SU-DHL-6 (cell line): ENCODE measurements at regions not wholly inside any gene's neighbourhood (a gene's known extent, or its start where the extent isn't known, plus 50 kb on each side); places are given as distances from the start of the nearest gene placed in this dataset.

Source experiments
- H2AFZ ChIP-seq: fragments of 200-600 bp; sonication (generic); 2 replicates; pipeline ENCODE4 v1.6.1; 2014; ENCODE audit warnings: low read depth, mild to moderate bottlenecking, moderate library complexity, mixed read lengths, antibody characterized with exemption, low read length; ENCODE audit not compliant: severe bottlenecking
- H3F3A ChIP-seq: fragments of 200-600 bp; shearing (Covaris generic); 2 replicates; pipeline ENCODE4 v1.6.0; 2016; ENCODE audit warnings: antibody characterized with exemption, mild to moderate bottlenecking; ENCODE audit not compliant: insufficient read depth
- H3K27ac ChIP-seq: fragments of 200-600 bp; sonication (generic); 2 replicates; pipeline ENCODE4 v1.5.1; 2016; ENCODE audit warnings: low read depth, mild to moderate bottlenecking, low read length, moderate library complexity, mixed read lengths
- H3K27me3 ChIP-seq: fragments of 200-600 bp; sonication (generic), shearing (Covaris generic); 2 replicates; pipeline ENCODE4 v1.6.0; 2014; ENCODE audit warnings: mild to moderate bottlenecking, low read length
- H3K36me3 ChIP-seq: fragments of 200-600 bp; sonication (generic); 2 replicates; pipeline ENCODE4 v1.6.1; 2014; ENCODE audit warnings: mild to moderate bottlenecking, low read length, mixed read lengths
- H3K4me2 ChIP-seq: fragments of 300-600, 200-600 bp; shearing (Covaris generic), sonication (generic); 2 replicates; pipeline ENCODE4 v1.6.0; 2014; ENCODE audit warnings: low read length, low read depth, mild to moderate bottlenecking; ENCODE audit not compliant: poor library complexity, severe bottlenecking
- H3K4me3 ChIP-seq: fragments of 200-600 bp; sonication (generic); 2 replicates; pipeline ENCODE4 v1.5.1; 2014; ENCODE audit warnings: antibody characterized with exemption, low read length, mild to moderate bottlenecking, mixed read lengths; ENCODE audit not compliant: insufficient read depth, poor library complexity, severe bottlenecking
- H3K79me2 ChIP-seq: fragments of 200-600 bp; sonication (generic); 2 replicates; pipeline ENCODE4 v1.6.1; 2014; ENCODE audit warnings: mild to moderate bottlenecking, low read length, moderate library complexity; ENCODE audit not compliant: insufficient read depth
- H3K9ac ChIP-seq: fragments of 200-600 bp; sonication (generic); 2 replicates; pipeline ENCODE4 v1.7.0; 2014; ENCODE audit warnings: mild to moderate bottlenecking, low read length
- H3K9me2 ChIP-seq: fragments of 200-600 bp; sonication (generic); replicated peaks from 2 replicates; pipeline ENCODE4 v1.6.1; 2014; ENCODE audit warnings: low read length; ENCODE audit not compliant: insufficient read depth
- H3K9me3 ChIP-seq: fragments of 200-600 bp; sonication (generic); 2 replicates; pipeline ENCODE4 v1.6.1; 2014; ENCODE audit warnings: low read length, mixed read lengths; ENCODE audit not compliant: insufficient read depth
- H4K20me1 ChIP-seq: fragments of 200-600 bp; sonication (generic); 2 replicates; pipeline ENCODE4 v1.6.1; 2014; ENCODE audit warnings: low read depth, mild to moderate bottlenecking, antibody characterized with exemption, low read length, moderate library complexity, mixed read lengths
- CTCF ChIP-seq: fragments of 200-600 bp; sonication (generic); IDR thresholded peaks from one replicate; pipeline ENCODE4 v1.5.1; 2017; ENCODE audit warnings: antibody characterized with exemption, mild to moderate bottlenecking, low read length, moderate library complexity; ENCODE audit not compliant: insufficient read depth, poor library complexity, severe bottlenecking
- EZH2phosphoT487 ChIP-seq: fragments of 200-600 bp; sonication (generic), shearing (Covaris generic); conservative IDR thresholded peaks from 2 replicates; pipeline ENCODE4 v1.6.1; 2018; ENCODE audit warnings: mild to moderate bottlenecking, antibody characterized with exemption, low read length, moderate library complexity, mixed read lengths

- H3K9ac ChIP-seq = no peak overlapping the region
- no peaks in the 10 kb centered on the region for H3F3A ChIP-seq
- H4K20me1 ChIP-seq = no peaks in the 10 kb centered on the region
- no peak overlapping the region for H2AFZ ChIP-seq
- H3K9me2 ChIP-seq = no peaks in the 10 kb centered on the region
- no peak for TF ChIP-seq CTCF
- no peak for TF ChIP-seq EZH2phosphoT487
- H3K36me3 ChIP-seq = no peaks in the 10 kb centered on the region
- H3K27me3 ChIP-seq = no peaks in the 10 kb centered on the region
- no peak overlapping the region for H3K27ac ChIP-seq
- H3K79me2 ChIP-seq = no peaks in the 10 kb centered on the region
- H3K4me3 ChIP-seq = no peak overlapping the region
- no peak overlapping the region for H3K4me2 ChIP-seq
- H3K9me3 ChIP-seq = no peaks in the 10 kb centered on the region
Observed at GRCh38 chr9:126114850-126115460, 211.7 kb upstream of the MVB12B start.

- H3K9me3 ChIP-seq = no peaks in the 10 kb centered on the region
- H3K4me3 ChIP-seq = no peak overlapping the region
- H3K9me2 ChIP-seq = no peaks in the 10 kb centered on the region
- no peaks in the 10 kb centered on the region for H4K20me1 ChIP-seq
- H3F3A ChIP-seq = no peaks in the 10 kb centered on the region
- no peaks in the 10 kb centered on the region for H3K79me2 ChIP-seq
- H3K4me2 ChIP-seq = no peak overlapping the region
- no peaks in the 10 kb centered on the region for H3K27me3 ChIP-seq
- TF ChIP-seq EZH2phosphoT487 = no peak
- TF ChIP-seq CTCF = no peak
- no peak overlapping the region for H2AFZ ChIP-seq
- H3K9ac ChIP-seq = no peak overlapping the region
- H3K27ac ChIP-seq = no peak overlapping the region
- no peaks in the 10 kb centered on the region for H3K36me3 ChIP-seq
Observed at GRCh38 chr9:126116351-126117157, 210.1 kb upstream of the MVB12B start.

GRCh38 chr9:126117158-126117425 is 209.5 kb upstream of the MVB12B start:
- no peaks in the 10 kb centered on the region for H3K36me3 ChIP-seq
- no peaks in the 10 kb centered on the region for H4K20me1 ChIP-seq
- no peak overlapping the region for H3K27ac ChIP-seq
- no peaks in the 10 kb centered on the region for H3K27me3 ChIP-seq
- H3K9ac ChIP-seq = no peak overlapping the region
- no peak overlapping the region for H3K4me2 ChIP-seq
- H3K9me3 ChIP-seq = no peaks in the 10 kb centered on the region
- H3K9me2 ChIP-seq = no peaks in the 10 kb centered on the region
- H2AFZ ChIP-seq = no peak overlapping the region
- TF ChIP-seq EZH2phosphoT487 = no peak
- no peak for TF ChIP-seq CTCF
- no peak overlapping the region for H3K4me3 ChIP-seq
- no peaks in the 10 kb centered on the region for H3K79me2 ChIP-seq
- H3F3A ChIP-seq = no peaks in the 10 kb centered on the region
